Stomach (tissue), 4 donors: ENCODE measurements at regions not wholly inside any gene's neighbourhood (a gene's known extent, or its start where the extent isn't known, plus 50 kb on each side); places are given as distances from the start of the nearest gene placed in this dataset.
"Not testable (repeated sequence)": the region's sequence is repeated elsewhere in the genome, so short reads cannot be mapped to it uniquely, and the experiment has no call there.

Experiments
- EP300 ChIP-seq: sonication (generic); formaldehyde crosslinking; IDR thresholded peaks from one replicate; pipeline ENCODE4 v1.6.1; 2017; ENCODE audit warnings: antibody characterized with exemption
- POLR2A ChIP-seq, 4 donors: fragments of 450-650 bp; IDR thresholded peaks; one replicate each; pipeline ENCODE4 v1.6.1; 2016; ENCODE audit warnings: antibody characterized with exemption in 4 of 4, control low read depth in 2 of 4, mild to moderate bottlenecking in 1 of 4, moderate library complexity in 1 of 4
- TF ChIP-seq, protein P1 (sequence below), 7 experiments: fragments of 450-650 bp in 4 of 7; fragments of 200-600 bp in 3 of 7; sonication (generic) in 3 of 7; IDR thresholded peaks; one replicate each; pipeline ENCODE4 v1.5.1; 2016 to 2019; ENCODE audit warnings: antibody characterized with exemption in 7 of 7, control low read depth in 2 of 7, mild to moderate bottlenecking in 1 of 7

DNA sequence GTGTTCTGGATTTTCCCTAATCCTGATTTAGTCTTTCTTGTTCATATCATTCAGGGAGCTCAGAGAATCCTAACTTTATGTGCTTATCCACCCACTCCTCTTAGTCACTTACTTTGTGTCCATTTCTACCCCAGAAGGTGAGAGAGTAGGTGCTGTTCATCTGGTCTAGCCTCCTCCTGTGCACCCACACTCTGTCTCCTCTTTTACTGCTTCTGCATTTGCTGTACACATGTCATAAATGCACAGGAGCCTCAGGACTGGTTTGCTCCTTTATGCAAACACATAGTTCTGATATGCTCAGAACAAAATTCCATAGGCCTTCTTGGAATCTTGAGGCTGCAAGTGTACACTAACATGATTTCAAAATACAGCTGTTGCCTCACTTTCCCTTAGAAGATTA is 1014.7 kb downstream of the PRIM2 start:
- TF ChIP-seq POLR2A (IDR thresholded peaks at IDR 0.05); EP300: not testable (repeated sequence)
- TF ChIP-seq, protein P1, sequence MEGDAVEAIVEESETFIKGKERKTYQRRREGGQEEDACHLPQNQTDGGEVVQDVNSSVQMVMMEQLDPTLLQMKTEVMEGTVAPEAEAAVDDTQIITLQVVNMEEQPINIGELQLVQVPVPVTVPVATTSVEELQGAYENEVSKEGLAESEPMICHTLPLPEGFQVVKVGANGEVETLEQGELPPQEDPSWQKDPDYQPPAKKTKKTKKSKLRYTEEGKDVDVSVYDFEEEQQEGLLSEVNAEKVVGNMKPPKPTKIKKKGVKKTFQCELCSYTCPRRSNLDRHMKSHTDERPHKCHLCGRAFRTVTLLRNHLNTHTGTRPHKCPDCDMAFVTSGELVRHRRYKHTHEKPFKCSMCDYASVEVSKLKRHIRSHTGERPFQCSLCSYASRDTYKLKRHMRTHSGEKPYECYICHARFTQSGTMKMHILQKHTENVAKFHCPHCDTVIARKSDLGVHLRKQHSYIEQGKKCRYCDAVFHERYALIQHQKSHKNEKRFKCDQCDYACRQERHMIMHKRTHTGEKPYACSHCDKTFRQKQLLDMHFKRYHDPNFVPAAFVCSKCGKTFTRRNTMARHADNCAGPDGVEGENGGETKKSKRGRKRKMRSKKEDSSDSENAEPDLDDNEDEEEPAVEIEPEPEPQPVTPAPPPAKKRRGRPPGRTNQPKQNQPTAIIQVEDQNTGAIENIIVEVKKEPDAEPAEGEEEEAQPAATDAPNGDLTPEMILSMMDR (IDR thresholded peaks at IDR 0.05) = not testable (repeated sequence)
